A673 (cell line): ENCODE measurements at regions not wholly inside any gene's neighbourhood (a gene's known extent, or its start where the extent isn't known, plus 50 kb on each side); places are given as distances from the start of the nearest gene placed in this dataset.

Experiments used
- CTCF ChIP-seq: fragments of 300-800, 200-600 bp; sonication (generic); conservative IDR thresholded peaks from 2 replicates; pipeline ENCODE4 v1.5.1; 2017; ENCODE audit warnings: low read depth, mild to moderate bottlenecking, antibody characterized with exemption, low read length, moderate library complexity, mixed read lengths
- EZH2 ChIP-seq: fragments of 200-600 bp; sonication (generic); IDR thresholded peaks from 2 replicates; pipeline ENCODE4 v1.6.1; 2017; ENCODE audit warnings: borderline replicate concordance, low read depth, mild to moderate bottlenecking, mixed read lengths, antibody characterized with exemption, low read length; ENCODE audit not compliant: poor library complexity, severe bottlenecking

DNA sequence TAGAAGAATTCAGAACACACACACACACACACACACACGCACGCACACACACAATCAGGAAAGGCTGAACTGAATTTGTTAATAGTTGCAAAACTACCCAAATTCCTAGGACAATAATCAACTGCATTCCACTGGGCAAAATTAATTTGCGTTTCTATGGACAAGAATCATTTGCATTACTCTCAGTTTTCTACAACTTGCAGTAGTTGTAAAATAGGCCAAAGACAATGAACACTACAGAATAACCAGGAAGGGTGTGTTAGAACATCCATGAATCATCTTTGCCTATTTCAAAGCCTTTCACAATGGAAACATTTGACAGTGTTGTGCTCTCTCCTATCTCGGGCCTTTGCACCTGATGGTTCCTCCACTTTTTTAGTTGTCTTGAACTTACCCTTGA lies 77.1 kb upstream of the IGFBP7 start:
- TF ChIP-seq CTCF (no peak), EZH2 (no peak)
